ENCODE measurements at regions not wholly inside any gene's neighbourhood (a gene's known extent, or its start where the extent isn't known, plus 50 kb on each side); places are given as distances from the start of the nearest gene placed in this dataset.

DNA sequence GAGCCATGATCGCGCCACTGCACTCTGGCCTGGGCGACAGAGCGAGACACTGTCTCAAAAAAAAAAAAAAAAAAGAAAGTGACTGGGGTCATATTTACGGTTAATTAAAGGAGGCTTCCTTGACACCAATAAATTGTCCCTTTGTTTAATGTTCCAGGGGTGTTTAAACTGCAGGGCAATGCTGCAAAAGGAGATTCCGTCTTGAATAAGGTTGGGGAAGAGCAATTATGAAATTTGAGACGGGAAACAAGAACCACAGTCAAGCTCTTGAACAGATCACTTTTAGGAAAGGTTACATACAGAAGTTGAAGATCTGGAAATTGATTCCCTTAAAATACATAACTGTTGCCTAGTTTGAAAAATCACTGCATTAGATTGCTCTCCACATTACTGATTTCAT, 292.9 kb downstream of the DAD1 start:
- BruUV-seq (replicated peaks) = no TSS peak
- no peak overlapping the region for H3K4me2 ChIP-seq (ENCODE audit: control insufficient read depth, insufficient read depth)
- no peak for TF ChIP-seq YY1 (IDR thresholded peaks at IDR 0.05; ENCODE audit: low read depth, low read length)
- no peak for TF ChIP-seq PAX5 (IDR thresholded peaks at IDR 0.05; ENCODE audit: borderline replicate concordance, low read depth, low read length)
- no peak for TF ChIP-seq WRNIP1 (IDR thresholded peaks at IDR 0.05; ENCODE audit: borderline replicate concordance, low read depth, low read length)
- no peak overlapping the region for H3K4me3 ChIP-seq
- no peak overlapping the region for H3K27ac ChIP-seq (ENCODE audit: control insufficient read depth, insufficient read depth)
- H3K36me3 ChIP-seq (ENCODE audit: control insufficient read depth in 2 of 2, insufficient read depth in 2 of 2, low read length in 1 of 2) = no peaks in the 10 kb centered on the region
- in situ Hi-C loops (cut with MboI) (no loop called here), intact Hi-C loops (cut with micrococcal nuclease; ENCODE audit: unreplicated experiment) (no loop called here)
- ChIA-PET POLR2A (no interaction called here), RAD21 (ENCODE audit: unreplicated experiment) (interaction anchor here (1.3 kb wide), 1 partner anchor 79 kb away, joined by 4 read pairs; no protein-coding TSS in a partner anchor), SMC1A (ENCODE audit: uncharacterized antibody, unreplicated experiment) (interaction anchor here (0.7 to 0.9 kb wide), 2 partner anchors 21 to 82 kb away, joined by 3 read pairs; no protein-coding TSS in a partner anchor), CTCF (interaction anchor here (1.2 to 1.7 kb wide), 5 partner anchors 9 to 81 kb away, joined by 3 to 8 read pairs (median 4); no protein-coding TSS in a partner anchor)
- no peaks in the 10 kb centered on the region for H4K20me1 ChIP-seq (ENCODE audit: control insufficient read depth, insufficient read depth)
- no peak for DNase-seq (ENCODE audit: low read depth, low spot score)
- H3K27me3 ChIP-seq (replicated peaks in 1 of 2; ENCODE audit: control insufficient read depth in 2 of 2, insufficient read depth in 2 of 2, low read length in 1 of 2) = no peaks in the 10 kb centered on the region
- H3K9ac ChIP-seq (ENCODE audit: control insufficient read depth, insufficient read depth, low read length) = no peak overlapping the region
- no peaks in the 10 kb centered on the region for H3K9me3 ChIP-seq (replicated peaks; ENCODE audit: control insufficient read depth, insufficient read depth, low read length)
- 51% methylated on average over 4 of the region's 7 CpGs for WGBS (ENCODE audit: insufficient coverage, insufficient replicate concordance, low lambda C conversion rate, missing lambda C conversion rate)
- no peak for ATAC-seq
- no peaks in the 10 kb centered on the region for H3K4me1 ChIP-seq (ENCODE audit: control insufficient read depth, insufficient read depth, low read length)
- no peak for FAIRE-seq
- no peak overlapping the region for H2AFZ ChIP-seq (ENCODE audit: control insufficient read depth, low read depth, low read length)
- no peaks in the 10 kb centered on the region for H3K79me2 ChIP-seq (ENCODE audit: control insufficient read depth, insufficient read depth, low read length)

DNA sequence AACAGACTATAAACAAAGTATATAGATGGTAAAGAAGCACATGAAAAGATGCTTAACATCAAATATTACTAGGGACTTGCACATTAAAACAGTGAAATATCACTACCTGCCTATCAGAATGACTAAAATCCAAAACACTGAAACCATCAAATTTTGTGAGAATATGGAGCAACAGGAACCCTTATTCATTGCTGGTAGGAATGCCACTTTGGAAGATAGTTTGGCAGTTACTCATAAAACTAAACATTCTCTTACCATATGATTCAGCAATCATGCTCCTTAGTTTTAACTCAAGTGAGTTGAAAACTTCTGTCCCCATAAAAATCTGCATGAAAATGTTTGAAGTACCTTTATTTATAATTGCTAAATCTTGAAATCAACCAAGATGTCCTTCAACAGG, 297.6 kb downstream of the DAD1 start:
- TF ChIP-seq RAD51 (IDR thresholded peaks at IDR 0.05) (no peak), SREBF1 (IDR thresholded peaks at IDR 0.05; ENCODE audit: low read length) (no peak), ZNF622 (IDR thresholded peaks at IDR 0.05) (no peak)
- TF ChIP-seq, protein P1, sequence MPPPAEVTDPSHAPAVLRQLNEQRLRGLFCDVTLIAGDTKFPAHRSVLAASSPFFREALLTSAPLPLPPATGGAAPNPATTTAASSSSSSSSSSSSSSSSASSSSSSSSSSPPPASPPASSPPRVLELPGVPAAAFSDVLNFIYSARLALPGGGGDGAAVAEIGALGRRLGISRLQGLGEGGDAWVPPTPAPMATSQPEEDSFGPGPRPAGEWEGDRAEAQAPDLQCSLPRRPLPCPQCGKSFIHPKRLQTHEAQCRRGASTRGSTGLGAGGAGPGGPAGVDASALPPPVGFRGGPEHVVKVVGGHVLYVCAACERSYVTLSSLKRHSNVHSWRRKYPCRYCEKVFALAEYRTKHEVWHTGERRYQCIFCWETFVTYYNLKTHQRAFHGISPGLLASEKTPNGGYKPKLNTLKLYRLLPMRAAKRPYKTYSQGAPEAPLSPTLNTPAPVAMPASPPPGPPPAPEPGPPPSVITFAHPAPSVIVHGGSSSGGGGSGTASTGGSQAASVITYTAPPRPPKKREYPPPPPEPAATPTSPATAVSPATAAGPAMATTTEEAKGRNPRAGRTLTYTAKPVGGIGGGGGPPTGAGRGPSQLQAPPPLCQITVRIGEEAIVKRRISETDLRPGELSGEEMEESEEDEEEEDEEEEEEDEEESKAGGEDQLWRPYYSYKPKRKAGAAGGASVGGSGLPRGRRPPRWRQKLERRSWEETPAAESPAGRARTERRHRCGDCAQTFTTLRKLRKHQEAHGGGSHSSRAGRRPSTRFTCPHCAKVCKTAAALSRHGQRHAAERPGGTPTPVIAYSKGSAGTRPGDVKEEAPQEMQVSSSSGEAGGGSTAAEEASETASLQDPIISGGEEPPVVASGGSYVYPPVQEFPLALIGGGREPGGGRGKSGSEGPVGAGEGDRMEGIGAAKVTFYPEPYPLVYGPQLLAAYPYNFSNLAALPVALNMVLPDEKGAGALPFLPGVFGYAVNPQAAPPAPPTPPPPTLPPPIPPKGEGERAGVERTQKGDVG (CRISPR knock-in tag; IDR thresholded peaks at IDR 0.05) = no peak
- TF ChIP-seq, protein P2, sequence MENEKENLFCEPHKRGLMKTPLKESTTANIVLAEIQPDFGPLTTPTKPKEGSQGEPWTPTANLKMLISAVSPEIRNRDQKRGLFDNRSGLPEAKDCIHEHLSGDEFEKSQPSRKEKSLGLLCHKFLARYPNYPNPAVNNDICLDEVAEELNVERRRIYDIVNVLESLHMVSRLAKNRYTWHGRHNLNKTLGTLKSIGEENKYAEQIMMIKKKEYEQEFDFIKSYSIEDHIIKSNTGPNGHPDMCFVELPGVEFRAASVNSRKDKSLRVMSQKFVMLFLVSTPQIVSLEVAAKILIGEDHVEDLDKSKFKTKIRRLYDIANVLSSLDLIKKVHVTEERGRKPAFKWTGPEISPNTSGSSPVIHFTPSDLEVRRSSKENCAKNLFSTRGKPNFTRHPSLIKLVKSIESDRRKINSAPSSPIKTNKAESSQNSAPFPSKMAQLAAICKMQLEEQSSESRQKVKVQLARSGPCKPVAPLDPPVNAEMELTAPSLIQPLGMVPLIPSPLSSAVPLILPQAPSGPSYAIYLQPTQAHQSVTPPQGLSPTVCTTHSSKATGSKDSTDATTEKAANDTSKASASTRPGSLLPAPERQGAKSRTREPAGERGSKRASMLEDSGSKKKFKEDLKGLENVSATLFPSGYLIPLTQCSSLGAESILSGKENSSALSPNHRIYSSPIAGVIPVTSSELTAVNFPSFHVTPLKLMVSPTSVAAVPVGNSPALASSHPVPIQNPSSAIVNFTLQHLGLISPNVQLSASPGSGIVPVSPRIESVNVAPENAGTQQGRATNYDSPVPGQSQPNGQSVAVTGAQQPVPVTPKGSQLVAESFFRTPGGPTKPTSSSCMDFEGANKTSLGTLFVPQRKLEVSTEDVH (IDR thresholded peaks at IDR 0.05; ENCODE audit: low read depth, partially characterized antibody) = no peak
- ChIA-PET RAD21 (ENCODE audit: unreplicated experiment) (no interaction called here), CTCF (no interaction called here), SMC1A (ENCODE audit: uncharacterized antibody, unreplicated experiment) (no interaction called here), POLR2A (no interaction called here)
- Histone ChIP-seq H3K79me2 (ENCODE audit: control insufficient read depth, insufficient read depth, low read length) (no peaks in the 10 kb centered on the region), H3K4me3 (no peak overlapping the region), H3K36me3 (ENCODE audit: control insufficient read depth in 2 of 2, insufficient read depth in 2 of 2, low read length in 1 of 2) (no peaks in the 10 kb centered on the region), H3K9ac (ENCODE audit: control insufficient read depth, insufficient read depth, low read length) (no peak overlapping the region), H2AFZ (ENCODE audit: control insufficient read depth, low read depth, low read length) (no peak overlapping the region), H3K4me2 (ENCODE audit: control insufficient read depth, insufficient read depth) (no peak overlapping the region), H3K27ac (ENCODE audit: control insufficient read depth, insufficient read depth) (no peak overlapping the region), H4K20me1 (ENCODE audit: control insufficient read depth, insufficient read depth) (no peaks in the 10 kb centered on the region), H3K27me3 (replicated peaks in 1 of 2; ENCODE audit: control insufficient read depth in 2 of 2, insufficient read depth in 2 of 2, low read length in 1 of 2) (no peaks in the 10 kb centered on the region), H3K9me3 (replicated peaks; ENCODE audit: control insufficient read depth, insufficient read depth, low read length) (no peaks in the 10 kb centered on the region), H3K4me1 (ENCODE audit: control insufficient read depth, insufficient read depth, low read length) (no peaks in the 10 kb centered on the region)
- no TSS peak for BruUV-seq (replicated peaks)
- FAIRE-seq (no peak), DNase-seq (ENCODE audit: low read depth, low spot score) (no peak), ATAC-seq (no peak)
- intact Hi-C loops (cut with micrococcal nuclease; ENCODE audit: unreplicated experiment) = no loop called here
- in situ Hi-C loops (cut with MboI) = no loop called here
